SH-SY5Y (cell line): ENCODE measurements at regions not wholly inside any gene's neighbourhood (a gene's known extent, or its start where the extent isn't known, plus 50 kb on each side); places are given as distances from the start of the nearest gene placed in this dataset.

Experiments used
- GATA2 ChIP-seq: IDR thresholded peaks from 2 replicates; pipeline ENCODE4 v1.6.1; 2011; ENCODE audit warnings: mild to moderate bottlenecking, low read depth, low read length
- GATA3 ChIP-seq: IDR thresholded peaks from 2 replicates; pipeline ENCODE4 v1.6.1; 2011; ENCODE audit warnings: low read depth, mild to moderate bottlenecking, low read length, moderate library complexity

DNA sequence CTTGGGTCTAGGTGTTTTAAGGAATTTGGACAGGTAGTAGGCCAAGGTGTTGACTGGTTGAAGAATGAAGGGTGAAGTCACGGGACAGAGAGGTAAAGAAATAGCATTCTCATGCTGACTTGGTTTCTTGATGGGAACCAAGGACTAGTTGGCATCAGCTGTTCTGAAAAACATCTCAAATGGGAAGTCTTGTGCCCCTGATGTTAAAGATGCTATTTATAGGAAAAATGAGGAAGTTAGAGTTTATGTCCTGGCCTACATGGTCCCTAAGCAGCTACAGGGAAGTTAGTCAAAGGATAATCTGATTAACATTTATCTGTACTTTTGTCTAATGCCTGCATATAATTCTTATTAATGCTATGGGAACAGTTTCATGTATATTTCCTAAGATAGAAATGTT lies 262.4 kb downstream of the HHIPL2 start:
- TF ChIP-seq GATA2 (no peak), GATA3 (no peak)
